ENCODE measurements at regions not wholly inside any gene's neighbourhood (a gene's known extent, or its start where the extent isn't known, plus 50 kb on each side); places are given as distances from the start of the nearest gene placed in this dataset.
"Not testable (repeated sequence)": the region's sequence is repeated elsewhere in the genome, so short reads cannot be mapped to it uniquely, and the experiment has no call there.

DNA sequence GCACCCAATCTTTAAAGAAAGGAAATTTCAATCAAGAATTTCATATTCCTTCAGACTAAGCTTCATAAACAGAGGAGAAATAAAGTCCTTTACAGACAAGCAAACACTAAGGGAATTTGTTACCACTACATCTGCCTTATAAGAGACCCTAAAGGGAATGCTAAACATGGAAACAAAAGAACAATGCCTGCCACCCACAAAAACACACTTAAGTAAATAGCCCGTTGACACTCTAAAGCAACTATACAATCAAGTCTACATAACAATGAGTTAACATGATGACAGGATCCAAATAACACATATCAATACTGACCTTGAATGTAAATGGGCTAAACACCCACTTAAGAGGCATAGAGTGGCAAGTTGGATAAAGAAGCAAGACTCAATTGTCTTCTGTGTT lies 1056.9 kb upstream of the ATXN8OS start:
- DNase-seq, result no peak

- DNase-seq, result no peak
Measured at GRCh38 chr13:69044629-69045028, 1063.0 kb upstream of the ATXN8OS start.

DNA sequence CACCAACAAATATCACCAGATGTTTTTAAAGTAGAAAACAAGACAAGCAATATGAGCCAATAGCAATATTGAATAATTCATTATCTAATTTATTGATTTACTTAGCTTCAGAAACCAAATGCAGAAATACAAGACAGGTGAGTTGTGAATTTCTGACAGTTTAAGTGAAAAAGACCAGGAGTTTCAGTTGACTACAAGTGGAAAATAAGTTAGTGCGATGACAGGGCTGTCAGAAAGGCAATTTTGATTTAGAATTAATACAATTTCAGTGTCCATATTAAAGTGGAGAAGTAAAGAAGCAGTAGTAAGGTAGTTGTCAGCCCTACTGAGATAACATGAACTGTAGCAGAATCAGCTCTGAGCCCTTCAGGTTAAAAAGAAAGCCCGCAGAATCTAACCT lies 1066.7 kb upstream of the ATXN8OS start:
- no peak for DNase-seq

DNA sequence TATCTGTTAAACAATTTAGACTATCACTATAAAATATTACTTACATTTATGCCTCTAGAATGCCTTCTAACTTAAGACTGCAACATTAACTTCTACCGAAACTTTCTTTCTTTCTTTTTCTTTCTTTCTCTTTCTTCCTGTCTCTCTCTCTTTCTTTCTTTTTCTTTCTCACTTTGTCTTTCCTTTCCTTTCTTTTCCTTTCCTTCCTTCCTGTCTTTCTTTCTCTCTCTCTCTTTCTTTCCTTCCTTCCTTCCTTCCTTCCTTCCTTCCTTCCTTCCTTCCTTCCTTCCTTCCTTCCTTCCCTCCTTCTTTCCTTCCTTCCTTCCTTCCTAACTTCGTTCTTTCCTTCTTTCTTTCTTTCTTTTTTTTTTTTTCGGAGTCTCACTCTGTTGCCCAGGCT lies 1071.9 kb upstream of the ATXN8OS start:
- no peak for DNase-seq

GRCh38 chr13:69028936-69029335 lies 1078.7 kb upstream of the ATXN8OS start:
- no peak for DNase-seq

DNA sequence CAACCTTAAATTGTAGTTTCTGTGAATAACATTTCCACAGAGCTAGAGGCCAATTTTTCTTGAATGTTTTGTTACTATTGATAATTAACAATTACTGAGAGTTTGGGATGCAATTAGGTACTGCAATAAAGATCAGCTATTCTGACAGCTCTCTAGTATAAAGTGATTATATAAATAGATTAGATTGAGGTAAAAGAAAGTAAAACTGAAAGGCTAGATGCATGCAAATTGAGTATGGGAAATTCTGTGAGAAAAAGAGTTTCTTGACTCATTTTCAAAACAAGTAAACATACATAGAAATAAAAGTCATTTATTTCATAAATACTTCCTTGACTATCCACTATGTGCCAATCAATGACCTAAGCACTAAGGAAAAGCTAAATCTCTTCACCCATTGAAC lies 1087.5 kb upstream of the ATXN8OS start:
- no peak for DNase-seq

DNA sequence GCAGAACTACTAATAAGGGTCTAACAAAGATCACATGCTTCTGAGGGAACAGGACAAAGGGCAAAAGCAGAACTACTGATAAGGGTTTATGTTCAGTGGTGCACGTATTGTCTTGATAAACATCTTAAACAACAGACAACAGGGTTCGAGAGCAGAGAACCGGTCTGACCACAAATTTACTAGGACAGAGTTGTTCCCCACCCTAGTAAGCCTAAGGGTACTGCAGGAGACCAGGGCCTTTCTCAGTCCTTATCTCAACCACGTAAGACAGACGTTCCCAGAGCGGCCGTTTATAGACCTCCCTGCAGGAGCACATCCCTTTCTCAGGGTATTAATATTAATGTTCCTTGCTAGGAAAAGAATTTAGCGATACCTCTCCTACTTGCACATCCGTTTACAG lies 1089.5 kb upstream of the ATXN8OS start:
- not testable (repeated sequence) for DNase-seq

DNA sequence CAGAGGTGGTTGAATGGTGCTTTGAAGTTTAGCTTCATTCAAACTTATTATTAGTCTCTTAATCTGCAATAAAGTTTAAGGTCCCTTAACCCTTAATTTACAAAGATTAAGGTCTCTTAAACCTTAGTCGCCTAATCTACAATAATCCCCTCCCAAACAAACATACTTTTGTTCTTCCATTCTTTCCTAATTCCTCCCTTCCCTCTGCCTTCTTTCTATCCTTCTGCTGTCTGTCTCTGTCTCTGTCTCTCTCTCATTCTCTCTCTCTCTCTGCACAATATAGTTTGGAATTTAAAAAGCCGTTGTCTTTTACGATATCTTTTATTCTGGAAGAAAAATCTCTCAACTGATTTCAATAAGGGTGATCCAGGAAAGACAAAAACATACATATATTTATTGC lies 1096.8 kb upstream of the ATXN8OS start:
- no peak for DNase-seq

DNA sequence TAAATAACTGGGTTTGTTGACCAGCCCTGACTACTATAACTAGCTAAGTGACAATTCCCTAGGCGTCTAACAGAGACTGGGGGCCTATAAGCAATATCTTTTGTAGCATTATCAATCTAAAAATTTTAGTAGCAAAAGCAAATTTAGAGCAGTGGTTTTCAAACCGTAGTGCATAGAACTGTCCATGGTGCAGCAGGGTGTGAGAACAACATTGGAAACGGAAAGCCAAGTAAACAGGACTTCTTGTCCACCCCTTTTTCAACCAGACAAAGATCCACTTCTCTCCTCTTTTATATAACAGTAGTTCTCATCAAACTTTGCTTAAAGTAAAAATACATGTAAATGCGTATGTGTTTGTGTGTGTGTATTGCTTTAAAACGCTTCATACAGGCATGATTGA lies 1099.1 kb upstream of the ATXN8OS start:
- no peak for DNase-seq

DNA sequence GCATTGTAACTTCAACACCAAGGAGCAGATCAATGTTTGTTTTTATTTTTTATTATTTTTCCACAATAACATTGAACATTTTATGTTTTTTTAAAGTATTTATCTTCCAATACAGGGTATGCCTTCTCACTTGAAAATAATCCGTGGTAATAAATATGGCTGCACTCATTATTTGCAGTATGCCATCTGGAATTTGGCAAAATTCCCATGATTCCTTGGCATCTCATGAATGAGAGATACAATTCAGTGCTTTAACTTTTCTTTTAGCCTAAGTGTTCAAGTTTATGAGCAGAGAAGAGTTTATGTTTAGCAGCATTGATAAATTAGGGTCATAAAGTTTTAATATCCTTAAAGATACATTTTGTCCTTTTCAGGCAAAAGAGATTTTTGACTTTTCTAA lies 1109.6 kb upstream of the ATXN8OS start:
- no peak for DNase-seq

DNA sequence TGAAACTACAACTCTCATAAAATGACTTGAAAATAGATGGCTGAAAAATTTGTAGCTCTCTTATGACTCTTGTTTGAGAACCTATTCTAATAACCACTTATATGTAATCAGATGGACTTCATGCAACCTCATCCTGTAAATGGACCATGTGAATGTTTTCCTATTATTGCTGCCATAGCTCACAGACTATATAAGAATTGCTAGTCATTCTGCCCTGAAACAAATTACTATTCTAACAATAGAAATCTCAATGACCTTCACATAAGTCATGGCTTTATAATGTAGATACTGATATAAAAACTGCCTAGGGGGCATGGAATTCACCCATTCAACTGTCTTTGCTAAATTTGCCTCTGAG lies 1111.0 kb upstream of the ATXN8OS start:
- DNase-seq, result no peak

DNA sequence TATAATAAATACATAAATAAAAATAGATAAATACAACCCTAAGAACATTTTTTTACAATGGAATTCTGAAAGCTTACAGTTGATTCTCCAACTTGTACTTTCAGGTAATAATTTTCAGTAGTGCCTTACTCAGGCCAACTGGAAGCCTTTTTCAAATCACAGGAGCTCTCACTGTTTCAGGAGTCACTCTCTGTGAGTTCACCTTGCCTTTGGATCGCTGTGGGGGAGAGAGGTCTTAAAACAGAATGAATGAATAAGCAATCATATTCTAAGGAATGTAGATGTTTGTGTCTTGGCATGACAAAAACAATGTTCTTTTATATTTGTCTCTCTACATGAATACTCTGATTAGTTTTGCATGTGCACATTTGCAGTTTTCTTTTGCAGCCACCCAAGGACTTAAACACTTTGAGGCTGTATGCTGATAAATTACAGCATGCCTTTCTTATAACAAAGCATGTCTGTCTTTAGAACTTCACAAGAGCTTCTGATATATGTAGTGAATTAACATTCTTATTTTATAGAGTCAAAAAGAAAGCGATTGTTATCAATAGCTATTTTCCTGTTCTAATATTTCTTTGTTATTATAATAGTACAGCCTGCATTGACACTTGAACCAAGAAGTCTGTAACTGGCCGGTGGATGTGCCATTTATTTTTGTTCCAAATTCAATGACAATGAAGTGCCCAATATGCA lies 1111.5 kb upstream of the ATXN8OS start:
- no peak for DNase-seq

GRCh38 chr13:68993154-68993553 lies 1114.5 kb upstream of the ATXN8OS start:
- DNase-seq, result no peak

DNA sequence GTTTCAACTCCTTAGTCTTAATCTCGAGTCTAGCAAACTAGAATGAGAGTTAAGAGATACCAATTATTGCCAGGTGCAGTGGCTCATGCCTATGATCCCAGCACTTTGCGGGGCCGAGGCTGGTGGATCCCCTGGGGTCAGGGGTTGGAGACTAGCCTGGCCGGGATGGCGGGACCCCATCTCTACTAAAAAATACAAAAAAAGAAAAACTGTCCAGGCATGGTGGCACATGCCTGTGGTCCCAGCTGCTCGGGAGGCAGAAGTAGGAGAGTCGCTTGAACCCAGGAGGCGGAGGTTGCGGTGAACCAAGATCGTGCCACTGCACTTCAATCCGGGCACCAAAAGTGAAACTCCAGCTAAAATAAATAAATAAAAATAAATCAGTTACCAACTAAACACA lies 1119.5 kb upstream of the ATXN8OS start:
- DNase-seq, result no peak

DNA sequence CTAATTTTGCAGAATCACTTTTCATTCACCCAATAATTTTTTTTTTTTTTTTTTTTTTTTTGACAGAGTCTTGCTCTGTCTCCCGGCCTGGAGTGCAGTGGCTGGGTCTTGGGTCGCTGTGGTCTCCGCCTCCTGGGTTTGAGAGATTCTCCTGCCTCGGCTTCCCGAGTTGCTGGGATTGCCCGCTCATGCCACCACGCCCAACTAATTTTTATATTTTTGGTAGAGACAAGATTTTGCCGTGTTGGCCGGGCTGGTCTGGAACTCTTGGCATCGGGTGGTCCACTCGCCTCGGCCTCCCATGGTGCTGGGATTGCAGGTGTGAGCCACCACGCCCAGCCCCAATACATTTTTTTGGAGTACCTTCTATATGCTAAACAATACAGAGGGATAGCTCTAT lies 1120.0 kb upstream of the ATXN8OS start:
- DNase-seq, result no peak

GRCh38 chr13:68984688-68985319 lies 1122.8 kb upstream of the ATXN8OS start:
- DNase-seq, result no peak

- DNase-seq, result no peak
Measured at GRCh38 chr13:68982961-68983619, 1124.5 kb upstream of the ATXN8OS start.

DNA sequence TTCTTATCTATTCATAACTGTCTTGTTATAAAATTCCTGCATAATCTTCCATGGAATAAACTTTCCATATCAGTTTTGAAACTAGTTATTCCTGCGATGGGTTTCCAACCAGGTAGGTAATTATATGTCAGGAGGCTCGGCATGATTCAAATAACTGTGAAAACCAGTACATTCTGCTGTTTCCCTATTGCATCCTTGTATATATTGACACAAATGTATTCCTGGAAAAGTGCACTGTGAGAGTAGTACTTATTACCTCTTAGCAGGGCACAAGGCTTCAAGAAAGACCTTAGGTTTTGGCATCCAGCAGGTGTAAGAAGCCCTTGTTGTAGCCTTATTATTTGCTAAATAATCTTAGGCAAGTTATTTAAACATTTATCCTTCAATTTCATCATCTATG lies 1131.3 kb upstream of the ATXN8OS start:
- no peak for DNase-seq

DNA sequence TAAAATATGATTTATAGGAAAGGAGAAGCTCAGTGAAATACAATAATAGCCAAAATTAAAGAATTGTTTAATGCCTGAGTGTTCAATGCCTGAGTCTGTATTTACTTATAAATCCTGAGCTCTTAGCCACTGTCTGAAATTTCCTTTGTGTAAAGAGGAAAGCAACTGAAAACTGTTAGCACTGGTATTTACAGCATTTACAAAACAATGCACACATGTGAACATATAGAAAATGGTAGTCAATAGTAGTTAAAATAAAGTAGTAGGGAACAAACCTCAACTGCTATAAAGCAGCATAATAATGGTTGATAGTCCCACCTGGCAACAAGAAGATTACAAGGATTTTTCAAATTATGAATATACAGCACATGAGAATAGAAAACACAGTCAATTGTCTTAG lies 1137.1 kb upstream of the ATXN8OS start:
- no peak for DNase-seq

DNA sequence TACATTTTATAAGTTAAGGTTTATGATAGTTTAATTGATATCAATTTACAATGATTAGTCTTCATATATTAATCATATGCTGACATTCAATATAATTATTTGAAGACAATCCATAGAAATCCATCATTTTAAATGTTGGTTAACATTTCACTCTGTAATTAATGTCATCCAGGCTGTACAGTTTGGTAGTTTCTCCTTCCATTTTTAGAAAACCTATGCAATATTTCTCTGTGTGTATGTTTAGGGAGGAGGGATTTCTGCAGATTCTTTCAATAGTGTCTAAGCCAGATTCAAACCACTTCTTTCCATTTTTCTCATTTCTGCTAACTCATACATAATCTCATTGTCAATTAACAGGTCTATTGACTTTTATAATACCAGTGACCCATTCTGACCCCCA lies 1159.0 kb upstream of the ATXN8OS start:
- no peak for DNase-seq

DNA sequence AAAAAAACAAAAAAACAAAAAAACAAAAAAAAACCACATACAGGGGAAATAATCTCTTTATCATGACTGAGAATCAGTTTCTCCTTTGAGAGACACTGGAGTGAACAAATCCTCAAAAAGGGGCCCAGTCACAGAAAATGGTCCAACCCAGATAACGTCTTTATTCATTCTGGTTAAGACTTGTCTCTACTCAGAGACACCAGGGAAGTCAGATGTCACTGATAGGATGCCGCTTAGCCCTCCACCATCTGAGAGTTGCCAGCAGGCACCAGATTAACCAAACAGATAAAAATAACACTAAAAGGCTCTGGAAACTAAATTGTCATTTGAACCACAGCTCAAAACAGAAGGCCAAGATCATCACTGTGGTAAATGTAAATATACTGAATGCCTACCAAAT lies 1163.4 kb upstream of the ATXN8OS start:
- DNase-seq, result no peak

DNA sequence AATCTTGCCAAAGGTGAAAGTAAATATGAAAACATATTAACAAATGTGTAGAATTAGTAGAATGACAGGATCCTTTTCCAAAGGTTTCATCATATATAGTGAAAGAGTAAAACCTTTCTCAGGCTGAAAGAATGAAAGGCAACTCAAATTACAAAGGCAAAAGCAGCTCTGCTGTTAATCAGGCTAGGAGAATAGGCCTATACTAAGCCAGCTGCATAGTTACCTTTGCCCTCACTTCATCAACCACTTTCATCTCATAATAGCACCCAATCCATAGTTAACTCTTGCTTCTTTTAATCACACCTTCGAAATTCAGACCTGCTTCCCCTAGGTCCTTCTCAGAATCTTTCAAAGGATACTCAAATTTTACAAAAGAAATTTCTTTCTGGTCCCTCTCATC lies 1167.6 kb upstream of the ATXN8OS start:
- peak; percentile 18 for DNase-seq

DNA sequence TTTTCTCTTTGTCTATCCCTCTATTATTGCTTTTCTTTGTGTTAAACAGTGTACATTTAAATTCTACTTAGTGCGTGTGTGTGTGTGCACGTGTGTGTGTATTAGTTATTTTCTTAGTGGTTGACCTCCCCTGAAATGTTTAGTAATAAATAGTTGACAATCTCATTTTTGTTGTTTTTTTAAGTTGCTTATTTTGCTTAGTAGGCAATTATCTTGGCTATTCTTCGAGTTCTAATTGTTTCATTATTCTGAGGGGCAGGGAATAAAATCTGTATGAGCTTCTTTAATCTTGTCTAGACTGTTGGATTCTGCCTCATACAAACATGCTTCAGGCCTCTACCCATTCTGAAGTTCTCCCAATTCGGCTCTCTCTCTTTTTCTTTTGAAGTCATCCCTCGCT lies 1169.0 kb upstream of the ATXN8OS start:
- no peak for DNase-seq

DNA sequence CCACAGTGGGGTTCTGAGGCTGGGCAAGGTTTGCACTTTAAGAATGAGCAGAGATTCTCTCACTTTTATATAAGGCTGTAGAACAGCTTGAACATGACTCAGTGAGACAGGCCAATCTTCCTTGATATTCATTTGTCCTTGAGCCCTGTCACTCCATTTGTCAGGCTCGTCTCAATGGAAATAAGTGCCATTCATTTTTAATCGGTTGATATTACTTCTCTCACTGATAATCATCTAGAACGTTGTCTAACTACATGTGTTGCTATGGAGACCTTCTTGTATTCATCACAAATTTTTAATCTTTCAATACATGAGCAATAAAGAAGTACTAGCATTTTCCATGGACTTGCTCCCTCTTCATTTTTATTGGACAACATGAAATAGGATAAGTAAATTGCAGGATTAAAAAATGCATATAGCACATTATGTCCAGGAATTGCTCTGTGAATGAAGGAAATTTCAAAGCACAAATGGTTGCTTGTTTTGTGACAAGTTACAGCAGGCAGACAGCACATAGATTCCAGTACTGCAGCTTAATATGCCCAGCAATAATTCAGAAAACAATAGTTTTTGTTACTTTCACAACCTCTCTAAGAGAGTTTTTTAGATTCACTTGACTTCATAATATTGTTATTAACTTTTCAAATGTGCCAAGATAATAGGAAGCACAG lies 1178.4 kb upstream of the ATXN8OS start:
- no peak for DNase-seq
